ENCODE measurements at regions not wholly inside any gene's neighbourhood (a gene's known extent, or its start where the extent isn't known, plus 50 kb on each side); places are given as distances from the start of the nearest gene placed in this dataset.
"Not testable (repeated sequence)": the region's sequence is repeated elsewhere in the genome, so short reads cannot be mapped to it uniquely, and the experiment has no call there.

- Histone ChIP-seq H3K4me1 (peaks cover 0 to 53% (median 38%) of the 10 kb centered on the region in 4 donors), H3K36me3 (no peaks in the 10 kb centered on the region), H3K27ac (peak overlapping the region in 1 of 2 donors; percentile 13), H3K4me3 (peak overlapping the region; percentile 29 to 36), H3K9me3 (no peaks in the 10 kb centered on the region), H3K27me3 (no peaks in the 10 kb centered on the region)
- TF ChIP-seq, protein P1, sequence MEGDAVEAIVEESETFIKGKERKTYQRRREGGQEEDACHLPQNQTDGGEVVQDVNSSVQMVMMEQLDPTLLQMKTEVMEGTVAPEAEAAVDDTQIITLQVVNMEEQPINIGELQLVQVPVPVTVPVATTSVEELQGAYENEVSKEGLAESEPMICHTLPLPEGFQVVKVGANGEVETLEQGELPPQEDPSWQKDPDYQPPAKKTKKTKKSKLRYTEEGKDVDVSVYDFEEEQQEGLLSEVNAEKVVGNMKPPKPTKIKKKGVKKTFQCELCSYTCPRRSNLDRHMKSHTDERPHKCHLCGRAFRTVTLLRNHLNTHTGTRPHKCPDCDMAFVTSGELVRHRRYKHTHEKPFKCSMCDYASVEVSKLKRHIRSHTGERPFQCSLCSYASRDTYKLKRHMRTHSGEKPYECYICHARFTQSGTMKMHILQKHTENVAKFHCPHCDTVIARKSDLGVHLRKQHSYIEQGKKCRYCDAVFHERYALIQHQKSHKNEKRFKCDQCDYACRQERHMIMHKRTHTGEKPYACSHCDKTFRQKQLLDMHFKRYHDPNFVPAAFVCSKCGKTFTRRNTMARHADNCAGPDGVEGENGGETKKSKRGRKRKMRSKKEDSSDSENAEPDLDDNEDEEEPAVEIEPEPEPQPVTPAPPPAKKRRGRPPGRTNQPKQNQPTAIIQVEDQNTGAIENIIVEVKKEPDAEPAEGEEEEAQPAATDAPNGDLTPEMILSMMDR (IDR thresholded peaks at IDR 0.05), result no peak
- intact Hi-C loops (cut with DNase I; ENCODE audit: low total_unique reads), result no loop called here
- no peak for DNase-seq
Observed at GRCh38 chr20:25858495-25859425, 162.1 kb upstream of the ZNF337 start.

DNA sequence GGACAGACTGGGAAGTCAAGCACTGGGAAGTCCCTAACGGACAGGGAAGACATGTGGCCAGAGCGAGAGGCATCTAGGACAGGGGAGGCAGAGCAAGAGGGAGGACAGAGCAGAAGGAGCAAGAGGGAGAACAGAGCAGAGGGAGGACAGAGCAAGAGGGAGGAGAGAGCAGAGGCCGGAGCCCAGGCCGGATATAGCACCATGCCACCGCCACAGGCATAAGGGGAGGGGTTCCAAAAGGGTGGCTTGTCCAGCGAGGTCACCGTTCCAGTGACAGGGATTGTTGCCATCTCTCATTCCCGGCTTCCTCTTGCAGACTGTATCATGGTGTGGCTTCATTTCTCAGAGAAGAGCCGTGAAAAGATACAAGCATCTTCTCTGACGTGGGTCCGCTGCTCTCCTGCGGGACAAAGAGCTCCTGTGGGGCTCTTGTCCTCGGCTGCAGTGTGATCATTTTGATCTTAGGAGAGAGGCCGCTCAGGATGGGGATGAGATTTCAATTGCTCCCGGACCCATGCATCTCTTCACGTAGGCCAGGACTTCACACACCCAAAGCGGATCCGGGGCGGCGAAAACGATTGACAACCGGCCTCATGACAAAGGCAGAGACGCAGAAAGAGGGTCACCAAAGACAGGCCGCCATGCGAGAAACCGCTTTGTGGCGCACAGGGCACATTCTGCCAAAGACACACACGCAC lies 160.6 kb upstream of the ZNF337 start:
- H3K4me3 ChIP-seq; H3K27ac ChIP-seq; H3K27me3 ChIP-seq; H3K36me3 ChIP-seq; H3K9me3 ChIP-seq; DNase-seq; intact Hi-C loops (cut with DNase I; ENCODE audit: low total_unique reads): not testable (repeated sequence)
- peaks cover 0 to 50% (median 31%) of the 10 kb centered on the region in 4 donors for H3K4me1 ChIP-seq

DNA sequence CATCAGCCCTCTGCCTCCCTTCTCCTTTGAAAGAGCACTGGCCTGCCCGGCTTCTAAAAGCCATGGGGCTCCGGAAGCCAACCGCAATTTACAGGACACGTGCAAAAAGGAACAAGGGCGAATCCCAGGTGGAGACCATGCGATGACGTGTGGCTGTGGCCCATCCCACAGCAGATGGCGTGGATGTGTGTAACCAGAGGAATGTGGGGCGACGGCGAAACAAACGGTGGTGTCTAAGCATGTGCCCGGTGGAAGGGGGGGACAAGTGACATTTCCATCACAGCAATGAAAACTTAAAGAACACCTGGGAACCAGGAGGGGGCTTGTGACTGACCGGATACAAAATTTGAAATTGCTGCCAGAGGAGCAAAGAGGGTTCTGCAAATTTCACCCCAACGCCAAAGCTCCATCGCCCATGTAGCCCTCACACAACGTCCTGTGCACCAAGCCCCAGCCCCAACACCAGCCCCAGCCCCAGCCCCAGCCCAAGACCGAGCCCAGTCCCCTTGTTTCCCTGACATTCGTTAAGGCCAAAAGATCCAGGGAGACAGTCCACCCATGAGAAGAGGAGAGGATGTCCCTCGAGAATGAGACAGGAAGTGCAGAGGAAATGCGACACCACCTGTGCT lies 159.7 kb upstream of the ZNF337 start:
- no peak overlapping the region for H3K27ac ChIP-seq
- no peaks in the 10 kb centered on the region for H3K27me3 ChIP-seq
- H3K4me3 ChIP-seq, result no peak overlapping the region
- intact Hi-C loops (cut with DNase I; ENCODE audit: low total_unique reads), result no loop called here
- no peak for DNase-seq
- no peaks in the 10 kb centered on the region for H3K9me3 ChIP-seq
- H3K36me3 ChIP-seq, result no peaks in the 10 kb centered on the region
- peaks cover 0 to 49% (median 26%) of the 10 kb centered on the region in 4 donors for H3K4me1 ChIP-seq
- TF ChIP-seq, protein P1 (IDR thresholded peaks at IDR 0.05), result no peak

DNA sequence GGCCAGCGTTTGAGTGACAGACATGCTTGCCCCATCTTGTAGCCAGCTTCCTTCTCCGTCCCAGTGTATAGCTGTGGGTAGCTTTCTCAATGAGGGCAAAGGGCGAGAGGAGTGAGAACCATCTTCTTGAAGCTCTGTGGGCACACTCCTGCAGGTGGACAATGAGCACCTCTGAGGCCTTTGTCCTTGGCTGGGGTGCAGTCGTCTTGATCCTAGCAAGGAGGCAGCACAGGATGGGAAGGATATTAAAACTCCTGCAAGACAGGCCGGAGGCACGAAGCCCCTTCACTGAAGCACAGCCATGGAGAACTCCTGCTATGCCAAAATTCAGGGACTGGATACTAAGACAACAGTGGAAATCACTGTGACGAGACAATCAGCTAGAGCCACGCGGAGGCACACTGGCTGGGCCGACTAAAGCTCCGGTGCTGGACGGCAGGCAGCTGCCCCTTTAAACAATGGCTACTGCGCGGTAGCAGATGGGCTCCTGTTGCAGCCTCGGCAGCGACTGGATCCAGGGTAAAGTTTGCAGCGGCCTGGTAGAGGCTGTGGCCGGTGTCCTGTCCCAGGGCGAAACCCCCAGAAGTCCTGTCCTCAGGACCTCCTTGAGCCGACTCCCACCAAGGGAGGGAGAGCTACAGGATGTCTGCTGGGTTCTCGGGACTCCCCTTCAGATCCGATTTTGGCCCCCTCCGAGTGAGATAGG lies 159.0 kb upstream of the ZNF337 start:
- DNase-seq; H3K27ac ChIP-seq; intact Hi-C loops (cut with DNase I; ENCODE audit: low total_unique reads); H3K27me3 ChIP-seq; H3K4me3 ChIP-seq; H3K9me3 ChIP-seq; H3K36me3 ChIP-seq: not testable (repeated sequence)
- peaks cover 0 to 41% (median 23%) of the 10 kb centered on the region in 4 donors for H3K4me1 ChIP-seq

- H3K9me3 ChIP-seq; H3K27me3 ChIP-seq; H3K27ac ChIP-seq; H3K36me3 ChIP-seq; intact Hi-C loops (cut with DNase I; ENCODE audit: low total_unique reads); DNase-seq: not testable (repeated sequence)
- Histone ChIP-seq H3K4me1 (peaks cover 0 to 32% (median 14%) of the 10 kb centered on the region in 4 donors), H3K4me3 (peak overlapping the region in 1 of 2 donors; percentile 80)
Observed at GRCh38 chr20:25854666-25855065, 158.0 kb upstream of the ZNF337 start.

GRCh38 chr20:25853718-25854388 lies 157.2 kb upstream of the ZNF337 start:
- H3K9me3 ChIP-seq; H3K36me3 ChIP-seq; H3K27me3 ChIP-seq; intact Hi-C loops (cut with DNase I; ENCODE audit: low total_unique reads): not testable (repeated sequence)
- Histone ChIP-seq H3K4me1 (peaks cover 0 to 27% (median 11%) of the 10 kb centered on the region in 4 donors), H3K27ac (peak overlapping the region; percentile 74 to 86), H3K4me3 (peak overlapping the region; percentile 75 to 80)
- peak; percentile 80 to 93 for DNase-seq

- Histone ChIP-seq H3K27ac (peak overlapping the region; percentile 74 to 86), H3K4me1 (peaks cover 0 to 20% (median 9%) of the 10 kb centered on the region in 4 donors), H3K4me3 (peak overlapping the region; percentile 75 to 80)
- H3K9me3 ChIP-seq; H3K27me3 ChIP-seq; H3K36me3 ChIP-seq; intact Hi-C loops (cut with DNase I; ENCODE audit: low total_unique reads): not testable (repeated sequence)
- DNase-seq, result peak in 1 of 2 donors; percentile 66
Observed at GRCh38 chr20:25852968-25853717, 156.5 kb upstream of the ZNF337 start.

- intact Hi-C loops (cut with DNase I; ENCODE audit: low total_unique reads), result not testable (repeated sequence)
- DNase-seq, result peak in 1 of 2 donors; percentile 51
Observed at GRCh38 chr20:25850133-25850532, 153.5 kb upstream of the ZNF337 start.

More at GRCh38 chr20:25850133-25850532, 153.5 kb upstream of the ZNF337 start:
- not testable (repeated sequence) for H3K36me3 ChIP-seq, H3K4me3 ChIP-seq, H3K27me3 ChIP-seq, H3K9me3 ChIP-seq, H3K27ac ChIP-seq
- peaks cover 0 to 17% (median 8%) of the 10 kb centered on the region in 4 donors for H3K4me1 ChIP-seq

Measured in tibial artery (tissue), 4 donors.